C4-2B (cell line): ENCODE measurements at regions not wholly inside any gene's neighbourhood (a gene's known extent, or its start where the extent isn't known, plus 50 kb on each side); places are given as distances from the start of the nearest gene placed in this dataset.
"Not testable (repeated sequence)": the region's sequence is repeated elsewhere in the genome, so short reads cannot be mapped to it uniquely, and the experiment has no call there.

ENCODE experiments used
- ZFX ChIP-seq: fragments of 450-650 bp; IDR thresholded peaks from 2 replicates; pipeline ENCODE4 v1.6.1; 2017
- TF ChIP-seq, protein P1 (sequence below): fragments of 450-650 bp; conservative IDR thresholded peaks from 2 replicates; pipeline ENCODE4 v1.5.1; 2017; ENCODE audit warnings: mild to moderate bottlenecking

DNA sequence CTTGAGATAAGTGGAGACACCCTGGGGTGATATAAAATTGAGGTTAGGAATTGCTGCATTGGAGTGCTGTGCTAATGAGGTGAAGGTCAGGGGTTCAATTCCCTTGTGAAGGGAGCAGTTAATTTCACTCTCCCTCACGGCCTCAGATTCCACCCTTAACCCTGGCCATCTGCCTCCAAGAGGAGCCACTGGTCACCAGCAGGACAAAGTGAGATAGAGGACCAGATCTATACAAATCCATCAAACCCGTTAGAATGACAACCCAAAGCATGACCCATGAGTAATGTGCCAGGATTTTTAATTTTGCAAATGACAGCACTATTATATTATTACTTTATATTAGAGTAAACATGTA, 186.4 kb upstream of the IRF2BP2 start:
- TF ChIP-seq, protein P1, sequence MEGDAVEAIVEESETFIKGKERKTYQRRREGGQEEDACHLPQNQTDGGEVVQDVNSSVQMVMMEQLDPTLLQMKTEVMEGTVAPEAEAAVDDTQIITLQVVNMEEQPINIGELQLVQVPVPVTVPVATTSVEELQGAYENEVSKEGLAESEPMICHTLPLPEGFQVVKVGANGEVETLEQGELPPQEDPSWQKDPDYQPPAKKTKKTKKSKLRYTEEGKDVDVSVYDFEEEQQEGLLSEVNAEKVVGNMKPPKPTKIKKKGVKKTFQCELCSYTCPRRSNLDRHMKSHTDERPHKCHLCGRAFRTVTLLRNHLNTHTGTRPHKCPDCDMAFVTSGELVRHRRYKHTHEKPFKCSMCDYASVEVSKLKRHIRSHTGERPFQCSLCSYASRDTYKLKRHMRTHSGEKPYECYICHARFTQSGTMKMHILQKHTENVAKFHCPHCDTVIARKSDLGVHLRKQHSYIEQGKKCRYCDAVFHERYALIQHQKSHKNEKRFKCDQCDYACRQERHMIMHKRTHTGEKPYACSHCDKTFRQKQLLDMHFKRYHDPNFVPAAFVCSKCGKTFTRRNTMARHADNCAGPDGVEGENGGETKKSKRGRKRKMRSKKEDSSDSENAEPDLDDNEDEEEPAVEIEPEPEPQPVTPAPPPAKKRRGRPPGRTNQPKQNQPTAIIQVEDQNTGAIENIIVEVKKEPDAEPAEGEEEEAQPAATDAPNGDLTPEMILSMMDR = not testable (repeated sequence)
- not testable (repeated sequence) for TF ChIP-seq ZFX
